NCI-H2196 treated with DMSO at 0.1 percent for 48 hours (cell line): ENCODE measurements at regions not wholly inside any gene's neighbourhood (a gene's known extent, or its start where the extent isn't known, plus 50 kb on each side); places are given as distances from the start of the nearest gene placed in this dataset.
"Not testable (repeated sequence)": the region's sequence is repeated elsewhere in the genome, so short reads cannot be mapped to it uniquely, and the experiment has no call there.

Experiments
- DNase-seq: peaks from one replicate; lab custom pipeline; 2025; ENCODE audit not compliant: unreplicated experiment; lab: John Stamatoyannopoulos, UW

- DNase-seq = no peak
These were observed 260.9 kb downstream of the RAD51AP2 start for GRCh38 chr2:17257189-17257909.

DNA sequence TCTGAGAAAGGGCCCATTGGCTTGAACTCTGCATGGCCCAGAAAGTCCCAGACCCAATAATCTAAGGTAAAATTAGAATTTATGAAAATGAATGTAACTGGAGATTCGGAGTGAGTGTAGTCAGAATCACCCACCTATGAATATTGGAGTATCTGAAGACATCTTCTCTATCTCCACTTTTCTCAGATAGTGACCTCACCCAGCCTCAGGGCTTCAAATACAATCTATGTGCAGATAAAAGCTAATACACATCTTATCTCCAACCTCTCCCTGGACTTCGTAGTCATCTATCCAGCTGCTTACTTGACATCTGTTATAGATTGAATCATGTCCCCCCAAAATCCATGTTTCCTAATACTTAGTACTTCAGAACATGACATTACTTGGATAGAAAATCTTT, 263.2 kb downstream of the RAD51AP2 start:
- DNase-seq = no peak

DNA sequence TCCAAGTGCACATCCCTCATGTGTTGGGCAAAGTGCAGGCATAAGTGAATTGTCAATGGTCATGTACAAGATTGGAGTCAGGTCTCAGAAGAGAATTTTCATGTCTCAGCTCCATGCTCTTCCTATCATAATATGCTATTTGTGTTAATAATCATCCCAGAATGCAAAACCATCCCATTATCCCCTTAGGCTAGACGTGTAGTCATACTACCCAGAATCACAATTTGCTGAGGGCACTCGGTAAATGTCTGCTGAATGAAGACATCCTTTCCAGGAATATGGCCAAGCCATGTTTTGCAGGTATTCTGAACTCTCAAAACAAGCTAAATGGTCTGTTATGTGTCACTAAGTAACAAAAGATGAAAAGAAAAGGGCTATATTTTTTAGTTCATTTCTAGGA, 263.8 kb downstream of the RAD51AP2 start:
- DNase-seq = no peak

GRCh38 chr2:17252258-17252657, 266.0 kb downstream of the RAD51AP2 start:
- no peak for DNase-seq

DNA sequence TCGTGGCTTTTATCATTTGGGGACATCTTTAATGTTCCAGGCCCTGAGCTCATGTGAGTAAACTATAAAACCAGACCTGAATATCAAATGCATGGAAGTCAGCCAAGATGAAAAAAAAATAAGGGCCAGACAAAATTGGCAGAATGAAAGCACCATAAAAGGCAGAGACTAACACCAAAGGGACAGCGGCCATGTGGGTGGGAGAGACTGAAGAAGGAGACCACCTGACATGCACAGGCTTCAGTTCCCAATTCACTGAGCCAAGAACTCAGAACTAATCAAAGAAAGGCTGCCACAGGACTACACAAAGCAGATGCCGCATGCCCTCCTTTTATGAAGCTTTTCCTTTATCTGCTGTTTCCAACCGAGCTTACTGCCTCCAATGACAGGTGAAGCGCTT, 267.1 kb downstream of the RAD51AP2 start:
- DNase-seq = no peak

- DNase-seq = no peak
These were observed 269.0 kb downstream of the RAD51AP2 start for GRCh38 chr2:17249249-17249648.

- no peak for DNase-seq
These were observed 272.3 kb downstream of the RAD51AP2 start for GRCh38 chr2:17245906-17246305.

DNA sequence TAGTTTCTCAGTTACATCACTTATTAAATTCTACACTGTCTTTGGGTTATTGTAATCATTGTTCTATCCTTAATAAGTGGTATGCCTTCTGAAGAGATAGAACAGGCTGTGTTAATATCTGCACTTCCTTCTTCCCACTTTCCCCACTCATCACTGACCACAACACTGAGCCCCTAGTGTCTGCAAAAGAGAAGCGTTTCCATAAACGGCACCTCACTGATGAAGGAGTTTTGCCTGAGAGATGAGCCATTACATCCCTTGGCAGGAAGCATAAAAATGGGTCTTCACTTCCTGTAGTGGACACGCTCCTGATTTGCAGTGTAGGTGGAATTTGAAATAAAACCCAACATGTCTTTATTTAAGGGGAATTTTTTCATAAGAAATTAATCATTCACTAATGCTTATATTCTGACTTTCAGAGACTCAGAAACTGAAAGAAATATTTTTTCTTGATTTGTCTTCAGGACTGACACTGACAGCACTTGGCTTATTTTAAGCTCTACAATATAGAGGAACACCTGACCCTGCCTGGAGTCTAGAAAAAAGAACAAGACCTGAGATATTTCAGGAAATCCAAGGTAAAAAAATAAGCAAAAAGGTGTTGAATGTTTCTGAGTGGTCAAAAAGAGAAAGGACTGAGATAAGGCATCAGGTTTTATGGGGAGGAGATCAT, 275.3 kb downstream of the RAD51AP2 start:
- no peak for DNase-seq

GRCh38 chr2:17239550-17239949, 278.7 kb downstream of the RAD51AP2 start:
- no peak for DNase-seq

GRCh38 chr2:17235167-17235566, 283.1 kb downstream of the RAD51AP2 start:
- no peak for DNase-seq

DNA sequence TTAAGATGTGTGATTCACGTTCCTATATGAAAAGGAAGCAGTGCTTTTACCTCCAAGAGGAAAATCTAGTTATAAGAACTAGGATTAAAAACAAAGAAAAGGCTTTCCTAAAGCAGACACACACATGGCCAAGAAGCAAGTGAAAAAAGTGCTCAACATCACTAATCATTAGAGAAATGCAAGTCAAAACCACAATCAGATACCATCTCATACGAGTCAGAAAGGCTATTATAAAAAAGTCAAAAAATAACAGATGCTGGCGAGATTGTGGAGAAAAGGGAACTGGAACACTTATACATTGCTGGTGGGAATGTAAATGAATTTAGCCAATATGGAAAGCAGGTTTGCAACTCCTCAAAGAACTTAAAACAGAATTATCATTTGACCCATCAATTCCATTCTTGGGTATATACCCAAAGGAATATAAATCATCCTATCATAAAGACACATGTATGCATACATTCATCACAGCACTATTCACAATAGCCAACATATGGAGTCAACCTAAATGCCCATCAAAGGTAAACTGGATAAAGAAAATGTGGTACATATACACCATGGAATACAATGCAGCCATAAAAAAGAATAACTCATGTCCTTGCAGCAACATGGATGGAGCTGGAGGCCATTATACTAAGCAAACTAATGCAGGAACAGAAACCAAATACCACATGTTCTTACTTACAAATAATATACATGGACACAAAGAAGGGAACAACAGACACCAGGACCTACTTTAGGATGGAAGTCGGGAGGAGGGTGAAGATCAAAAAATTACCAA, 285.3 kb downstream of the RAD51AP2 start:
- DNase-seq = no peak

- DNase-seq = no peak
These were observed 286.8 kb downstream of the RAD51AP2 start for GRCh38 chr2:17231394-17231965.

- no peak for DNase-seq
These were observed 288.8 kb downstream of the RAD51AP2 start for GRCh38 chr2:17229414-17229813.

DNA sequence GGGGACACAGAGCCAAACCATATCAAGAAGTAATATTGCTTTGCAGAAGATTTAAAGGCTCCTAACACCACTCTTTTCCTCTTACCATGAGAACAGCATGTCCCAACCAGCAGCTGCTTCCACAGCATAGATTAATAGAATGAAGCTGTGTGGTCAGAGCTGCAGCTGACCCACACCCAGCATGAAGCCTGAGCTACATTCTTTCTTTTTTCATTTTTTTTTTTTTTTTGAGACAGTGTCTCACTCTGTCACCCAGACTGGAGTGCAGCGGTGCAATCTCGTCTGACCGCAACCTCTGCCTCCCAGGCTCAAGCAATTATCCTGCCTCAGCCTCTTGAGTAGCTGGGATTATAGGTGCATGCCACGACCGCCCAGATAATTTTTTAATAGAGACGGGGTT, 289.8 kb downstream of the RAD51AP2 start:
- no peak for DNase-seq

DNA sequence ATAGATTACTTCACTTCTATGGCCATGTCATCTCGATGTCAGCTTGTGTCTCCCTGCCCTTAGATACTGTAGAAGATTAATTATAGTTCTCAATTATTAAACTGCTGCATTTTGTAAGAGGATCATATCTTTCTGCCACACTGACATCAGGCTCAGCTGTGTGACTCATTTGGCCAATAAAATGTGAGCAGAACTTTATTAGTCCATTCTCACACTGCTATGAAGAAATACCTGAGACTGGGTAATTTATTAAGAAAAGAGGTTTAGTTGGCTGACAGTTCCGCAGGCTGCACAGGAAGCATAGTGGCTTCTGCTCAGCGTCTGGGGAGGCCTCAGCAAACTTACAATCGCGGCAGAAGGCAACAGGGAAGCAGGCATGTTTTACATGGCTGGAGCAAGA, 290.4 kb downstream of the RAD51AP2 start:
- DNase-seq = no peak

GRCh38 chr2:17226941-17227490, 291.2 kb downstream of the RAD51AP2 start:
- DNase-seq = no peak

- no peak for DNase-seq
These were observed 295.0 kb downstream of the RAD51AP2 start for GRCh38 chr2:17223211-17223610.

DNA sequence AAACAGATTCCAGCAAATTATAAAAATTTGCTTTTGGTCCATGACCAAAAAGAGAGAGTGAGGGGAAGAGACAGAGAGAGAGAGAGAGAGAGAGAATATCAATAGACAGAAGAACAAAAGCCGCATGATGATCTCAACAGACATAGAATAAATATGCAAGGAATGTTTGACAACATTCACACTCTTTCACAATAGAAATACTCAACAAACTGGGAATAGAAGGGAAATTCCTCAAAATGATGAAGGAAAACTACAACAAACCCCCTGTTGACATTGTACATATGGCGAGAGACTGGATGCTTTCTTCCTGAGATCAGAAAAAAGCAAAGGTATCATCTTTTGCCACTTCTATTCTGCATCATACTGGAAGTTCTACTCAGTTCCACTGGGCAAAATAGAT, 309.7 kb downstream of the RAD51AP2 start:
- DNase-seq = no peak

DNA sequence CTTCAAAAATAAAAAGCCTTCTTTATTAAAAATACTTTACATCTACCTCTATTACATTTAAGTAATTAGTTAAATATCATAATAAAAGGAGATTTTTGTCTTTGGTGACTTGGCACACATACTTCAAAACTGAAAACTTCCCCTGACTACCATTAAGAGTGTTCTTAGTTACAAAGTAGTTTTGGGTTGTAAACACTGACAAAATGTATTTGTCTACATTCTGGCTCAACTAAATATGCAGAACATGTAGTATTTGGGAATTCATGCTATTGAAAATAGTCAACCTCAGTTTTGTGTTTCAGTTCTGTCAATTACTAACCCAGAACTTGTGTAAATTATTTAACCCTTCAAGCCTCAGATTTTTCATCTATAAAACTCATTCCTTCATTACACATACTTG, 311.5 kb downstream of the RAD51AP2 start:
- DNase-seq = no peak

DNA sequence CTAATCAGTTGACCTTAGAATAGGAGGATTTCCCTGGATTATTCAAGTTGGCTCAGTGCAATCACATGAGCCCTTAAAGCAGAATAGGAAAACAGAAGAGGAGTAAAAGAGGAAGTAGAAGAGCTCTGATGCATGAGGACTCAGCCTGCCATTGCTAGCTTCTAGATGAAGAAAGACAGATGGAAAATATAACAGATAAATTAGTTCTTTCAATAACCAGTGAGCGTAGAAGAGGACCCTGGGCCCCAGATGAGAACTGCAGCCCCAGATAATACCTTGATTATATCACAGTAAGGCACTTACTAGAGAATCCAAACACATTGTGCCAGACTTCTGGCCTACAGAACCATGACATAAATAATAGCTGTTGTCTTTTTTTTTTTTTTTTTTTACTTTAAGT, 314.0 kb downstream of the RAD51AP2 start:
- DNase-seq = not testable (repeated sequence)

DNA sequence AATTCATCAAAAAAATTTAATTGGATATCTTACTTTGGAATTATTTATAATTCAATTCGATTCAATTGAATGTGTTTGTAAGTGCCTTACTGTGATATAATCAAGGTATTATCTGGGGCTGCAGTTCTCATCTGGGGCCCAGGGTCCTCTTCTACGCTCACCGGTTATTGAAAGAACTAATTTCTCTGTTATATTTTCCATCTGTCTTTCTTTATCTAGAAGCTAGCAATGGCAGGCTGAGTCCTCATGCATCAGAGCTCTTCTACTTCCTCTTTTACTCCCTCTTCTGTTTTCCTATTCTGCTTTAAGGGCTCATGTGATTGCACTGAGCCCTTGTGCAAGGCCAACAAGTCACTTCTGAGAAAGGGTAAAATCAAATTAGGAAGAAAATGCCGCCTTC, 315.6 kb downstream of the RAD51AP2 start:
- not testable (repeated sequence) for DNase-seq
